RWPE2 (cell line): ENCODE measurements at regions not wholly inside any gene's neighbourhood (a gene's known extent, or its start where the extent isn't known, plus 50 kb on each side); places are given as distances from the start of the nearest gene placed in this dataset.
A peak's percentile ranks its signal among the peaks of the same experiment; 100 is the strongest.

Experiments used
- ATAC-seq: fragments of 200-7000 bp; cut with Tn5 transposase; 3 replicates; pipeline ENCODE4 v1.9.1; 2021; ENCODE audit warnings: low read depth
- DNase-seq: peaks from one replicate; pipeline ENCODE4 v3.0.0-alpha.2; 2020; ENCODE audit warnings: low spot score
- H3K27ac ChIP-seq: fragments of 450-650 bp; 2 replicates; pipeline ENCODE4 v1.5.1; 2017; ENCODE audit warnings: mild to moderate bottlenecking; ENCODE audit not compliant: poor library complexity, severe bottlenecking
- H3K27me3 ChIP-seq: fragments of 250-450 bp; sonication (Bioruptor Pico); 2 replicates; pipeline ENCODE4 v1.5.1; 2021; ENCODE audit warnings: mild to moderate bottlenecking, moderate library complexity; ENCODE audit not compliant: insufficient read depth, poor library complexity, severe bottlenecking
- H3K36me3 ChIP-seq: fragments of 250-450 bp; sonication (Bioruptor Pico); 2 replicates; pipeline ENCODE4 v1.5.1; 2020; ENCODE audit warnings: low read depth, mild to moderate bottlenecking, moderate library complexity
- H3K4me1 ChIP-seq: fragments of 250-450 bp; sonication (Bioruptor Pico); 2 replicates; pipeline ENCODE4 v1.5.1; 2021; ENCODE audit warnings: mild to moderate bottlenecking, moderate library complexity; ENCODE audit not compliant: insufficient read depth, poor library complexity, severe bottlenecking
- H3K4me3 ChIP-seq: fragments of 250-450 bp; sonication (Bioruptor Pico); 2 replicates; pipeline ENCODE4 v1.5.1; 2021; ENCODE audit warnings: mild to moderate bottlenecking, moderate library complexity; ENCODE audit not compliant: severe bottlenecking
- H3K9me3 ChIP-seq: fragments of 250-450 bp; sonication (Bioruptor Pico); 2 replicates; pipeline ENCODE4 v1.5.1; 2021; ENCODE audit warnings: mild to moderate bottlenecking, moderate library complexity; ENCODE audit not compliant: severe bottlenecking
- CTCF ChIP-seq: fragments of 450-650 bp; IDR thresholded peaks from one replicate; pipeline ENCODE4 v1.5.1; 2017; ENCODE audit warnings: mild to moderate bottlenecking, moderate library complexity; ENCODE audit not compliant: poor library complexity, severe bottlenecking

GRCh38 chr1:67991546-67991945 lies 58.9 kb downstream of the DIRAS3 start:
- DNase-seq, result no peak

GRCh38 chr1:67988066-67988465 lies 62.4 kb downstream of the DIRAS3 start:
- H3K27ac ChIP-seq, result peak overlapping the region; percentile 73
- DNase-seq (no peak), ATAC-seq (no peak)
- H3K27me3 ChIP-seq, result no peaks in the 10 kb centered on the region
- TF ChIP-seq CTCF, result no peak
- no peaks in the 10 kb centered on the region for H3K9me3 ChIP-seq
- no peak overlapping the region for H3K4me3 ChIP-seq
- no peaks in the 10 kb centered on the region for H3K36me3 ChIP-seq
- H3K4me1 ChIP-seq, result no peaks in the 10 kb centered on the region

More at GRCh38 chr1:67991546-67991945, 58.9 kb downstream of the DIRAS3 start:
- H3K27ac ChIP-seq, result no peak overlapping the region
- H3K9me3 ChIP-seq, result peaks cover 7% of the 10 kb centered on the region
- no peak for ATAC-seq
- no peaks in the 10 kb centered on the region for H3K36me3 ChIP-seq
- H3K4me1 ChIP-seq, result no peaks in the 10 kb centered on the region
- H3K27me3 ChIP-seq, result no peaks in the 10 kb centered on the region
- no peak overlapping the region for H3K4me3 ChIP-seq
- TF ChIP-seq CTCF, result no peak

- Histone ChIP-seq H3K9me3 (no peaks in the 10 kb centered on the region), H3K27me3 (no peaks in the 10 kb centered on the region), H3K27ac (peak overlapping the region; percentile 73), H3K36me3 (no peaks in the 10 kb centered on the region), H3K4me1 (no peaks in the 10 kb centered on the region), H3K4me3 (no peak overlapping the region)
- no peak for TF ChIP-seq CTCF
- DNase-seq (peak; percentile 57), ATAC-seq (peak; percentile 90)
Measured at GRCh38 chr1:67987046-67987799, 63.2 kb downstream of the DIRAS3 start.

GRCh38 chr1:67983867-67984266 lies 66.6 kb downstream of the DIRAS3 start:
- H3K36me3 ChIP-seq, result no peaks in the 10 kb centered on the region
- H3K27ac ChIP-seq, result no peak overlapping the region
- H3K4me3 ChIP-seq, result no peak overlapping the region
- no peak for ATAC-seq
- TF ChIP-seq CTCF, result no peak
- no peaks in the 10 kb centered on the region for H3K9me3 ChIP-seq
- no peaks in the 10 kb centered on the region for H3K27me3 ChIP-seq
- H3K4me1 ChIP-seq, result peaks cover 8% of the 10 kb centered on the region
- DNase-seq, result no peak

GRCh38 chr1:67980028-67980427 lies 70.4 kb downstream of the DIRAS3 start:
- no peak overlapping the region for H3K27ac ChIP-seq
- no peak for TF ChIP-seq CTCF
- peaks cover 10% of the 10 kb centered on the region for H3K4me1 ChIP-seq
- H3K36me3 ChIP-seq, result no peaks in the 10 kb centered on the region
- no peak for ATAC-seq
- no peak overlapping the region for H3K4me3 ChIP-seq
- H3K27me3 ChIP-seq, result no peaks in the 10 kb centered on the region
- no peaks in the 10 kb centered on the region for H3K9me3 ChIP-seq
- DNase-seq, result no peak
